HFFc6 (cell line): ENCODE measurements at regions not wholly inside any gene's neighbourhood (a gene's known extent, or its start where the extent isn't known, plus 50 kb on each side); places are given as distances from the start of the nearest gene placed in this dataset.

Experiments used
- DNase-seq: peaks from one replicate; pipeline ENCODE4 v3.0.0-alpha.2; 2018
- H3K27ac Mint-ChIP-seq: 2 replicates; pipeline ENCODE4 v1.8.0; 2020; ENCODE audit warnings: mild to moderate bottlenecking, mixed read lengths
- H3K27me3 Mint-ChIP-seq: 2 replicates; pipeline ENCODE4 v1.8.0; 2021; ENCODE audit warnings: mild to moderate bottlenecking, moderate library complexity, mixed read lengths; ENCODE audit not compliant: insufficient read depth
- H3K36me3 Mint-ChIP-seq: 2 replicates; pipeline ENCODE4 v1.8.0; 2021; ENCODE audit warnings: low read depth, mixed read lengths
- H3K4me1 Mint-ChIP-seq: 2 replicates; pipeline ENCODE4 v1.8.0; 2020; ENCODE audit warnings: low read depth, mixed read lengths
- H3K4me3 Mint-ChIP-seq: 2 replicates; pipeline ENCODE4 v1.8.0; 2020; ENCODE audit warnings: mild to moderate bottlenecking, moderate library complexity, mixed read lengths
- H3K9me3 Mint-ChIP-seq: 2 replicates; pipeline ENCODE4 v1.8.0; 2020; ENCODE audit warnings: mild to moderate bottlenecking, mixed read lengths
- CTCF ChIP-seq: fragments of 200-600 bp; sonication (generic); IDR thresholded peaks from 2 replicates; pipeline ENCODE4 v1.5.0; 2021; ENCODE audit warnings: antibody characterized with exemption, mild to moderate bottlenecking

- H3K27me3 Mint-ChIP-seq: no peaks in the 10 kb centered on the region
- 0 out of 2 replicates have a peak, but pooled peaks cover 6% of the 10 kb centered on the region for H3K36me3 Mint-ChIP-seq
- peak overlapping the region; percentile 59 for H3K4me3 Mint-ChIP-seq
- no peak for DNase-seq
- H3K27ac Mint-ChIP-seq: peak overlapping the region; percentile 60
- peaks cover 28% of the 10 kb centered on the region for H3K4me1 Mint-ChIP-seq
- TF ChIP-seq CTCF: no peak
- H3K9me3 Mint-ChIP-seq: no peaks in the 10 kb centered on the region
Measured at GRCh38 chr13:73324842-73325722, 266.3 kb downstream of the KLF5 start.

GRCh38 chr13:73323615-73324014 lies 264.8 kb downstream of the KLF5 start:
- Mint-ChIP-seq H3K4me3 (no peak overlapping the region), H3K27ac (no peak overlapping the region), H3K27me3 (no peaks in the 10 kb centered on the region), H3K36me3 (0 out of 2 replicates have a peak, but pooled peaks cover 6% of the 10 kb centered on the region), H3K9me3 (no peaks in the 10 kb centered on the region), H3K4me1 (peaks cover 28% of the 10 kb centered on the region)
- no peak for TF ChIP-seq CTCF
- no peak for DNase-seq

GRCh38 chr13:73321043-73321442 lies 262.2 kb downstream of the KLF5 start:
- no peaks in the 10 kb centered on the region for H3K27me3 Mint-ChIP-seq
- H3K27ac Mint-ChIP-seq: no peak overlapping the region
- H3K4me3 Mint-ChIP-seq: no peak overlapping the region
- H3K4me1 Mint-ChIP-seq: peaks cover 21% of the 10 kb centered on the region
- TF ChIP-seq CTCF: no peak
- DNase-seq: no peak
- no peaks in the 10 kb centered on the region for H3K9me3 Mint-ChIP-seq
- 0 out of 2 replicates have a peak, but pooled peaks cover 6% of the 10 kb centered on the region for H3K36me3 Mint-ChIP-seq

- H3K27me3 Mint-ChIP-seq: no peaks in the 10 kb centered on the region; the same call in 1 of the 2 replicates
- H3K36me3 Mint-ChIP-seq: peaks cover 27% of the 10 kb centered on the region
- peaks cover 23% of the 10 kb centered on the region for H3K9me3 Mint-ChIP-seq
- no peak for TF ChIP-seq CTCF
- H3K4me1 Mint-ChIP-seq: no peaks in the 10 kb centered on the region
- no peak for DNase-seq
- no peak overlapping the region for H3K27ac Mint-ChIP-seq
- no peak overlapping the region for H3K4me3 Mint-ChIP-seq
Measured at GRCh38 chr13:73317140-73317539, 258.3 kb downstream of the KLF5 start.

- DNase-seq: no peak
- TF ChIP-seq CTCF: no peak
- Mint-ChIP-seq H3K4me1 (peaks cover 15% of the 10 kb centered on the region), H3K9me3 (peaks cover 23% of the 10 kb centered on the region), H3K27ac (no peak overlapping the region), H3K4me3 (no peak overlapping the region), H3K36me3 (peaks cover 27% of the 10 kb centered on the region), H3K27me3 (peaks cover 1% of the 10 kb centered on the region; the same call in 1 of the 2 replicates)
Measured at GRCh38 chr13:73310366-73310765, 251.6 kb downstream of the KLF5 start.
